SK-N-SH (cell line): ENCODE measurements at regions not wholly inside any gene's neighbourhood (a gene's known extent, or its start where the extent isn't known, plus 50 kb on each side); places are given as distances from the start of the nearest gene placed in this dataset.

Experiments used
- CTCF ChIA-PET: fragments of 300-600, 350-600 bp; formaldehyde crosslinking; extraction: SDS; loops from one replicate; lab custom pipeline; 2021; lab: Yijun Ruan, JAX
- POLR2A ChIA-PET: fragments of 350-600 bp; sonication (Branson Sonifier 250); formaldehyde crosslinking; extraction: SDS; loops from one replicate; lab custom pipeline; 2020; ENCODE audit warnings: antibody characterized with exemption, inconsistent platforms; lab: Yijun Ruan, JAX
- DNase-seq: peaks from one replicate; pipeline ENCODE4 v3.0.0; 2012
- H2AFZ ChIP-seq: fragments of 200-600 bp; sonication (generic); 2 replicates; pipeline ENCODE4 v1.8.1; 2016; ENCODE audit warnings: antibody characterized with exemption, mild to moderate bottlenecking, low read depth
- H3F3A ChIP-seq: fragments of 200-600 bp; sonication (generic); replicated peaks from 2 replicates; pipeline ENCODE3; 2016; ENCODE audit warnings: antibody characterized with exemption, mild to moderate bottlenecking; ENCODE audit not compliant: insufficient read depth
- H3K27ac ChIP-seq, 2 experiments: fragments of 200-500 bp in 1 of 2; fragments of 200-600 bp in 1 of 2; sonication (Bioruptor generic) in 1 of 2; sonication (generic), shearing (Covaris generic) in 1 of 2; 2 replicates each; pipeline versions ENCODE4 v1.5.1 to v1.6.1; 2014 to 2016; ENCODE audit warnings: low read depth in 2 of 2, inconsistent platforms in 1 of 2, low read length in 1 of 2, mild to moderate bottlenecking in 1 of 2, mixed read lengths in 1 of 2
- H3K27me3 ChIP-seq: fragments of 200-600 bp; sonication (generic), shearing (Covaris generic); 2 replicates; pipeline ENCODE4 v1.6.1; 2016; ENCODE audit warnings: mixed run types; ENCODE audit not compliant: insufficient read depth
- H3K36me3 ChIP-seq, 2 experiments: fragments of 200-500 bp in 1 of 2; fragments of 200-600 bp in 1 of 2; sonication (Bioruptor generic) in 1 of 2; sonication (generic) in 1 of 2; replicated peaks in 1 of 2; 2 replicates each; pipeline versions ENCODE3 to v1.5.1; 2014 to 2016; ENCODE audit warnings: low read length in 1 of 2, mild to moderate bottlenecking in 1 of 2; ENCODE audit not compliant: insufficient read depth in 2 of 2, control insufficient read depth in 1 of 2
- H3K4me1 ChIP-seq, 2 experiments: fragments of 200-500 bp in 1 of 2; fragments of 200-600 bp in 1 of 2; sonication (Bioruptor generic) in 1 of 2; sonication (generic), shearing (Covaris generic) in 1 of 2; 2 replicates each; pipeline versions ENCODE4 v1.5.1 to v1.6.1; 2014 to 2016; ENCODE audit warnings: low read depth in 1 of 2, low read length in 1 of 2, mixed run types in 1 of 2; ENCODE audit not compliant: insufficient read depth in 2 of 2, control insufficient read depth in 1 of 2
- H3K4me2 ChIP-seq: fragments of 200-600 bp; sonication (generic), shearing (Covaris generic); 2 replicates; pipeline ENCODE4 v1.6.1; 2017; ENCODE audit warnings: mixed run types
- H3K4me3 ChIP-seq, 2 experiments: fragments of 200-500 bp in 1 of 2; fragments of 200-600 bp in 1 of 2; sonication (Bioruptor generic) in 1 of 2; sonication (generic), shearing (Covaris generic) in 1 of 2; 2 replicates each; pipeline versions ENCODE4 v1.5.1 to v1.8.1; 2014 to 2016; ENCODE audit warnings: low read depth in 2 of 2, inconsistent platforms in 1 of 2, low read length in 1 of 2, mild to moderate bottlenecking in 1 of 2, mixed read lengths in 1 of 2, moderate library complexity in 1 of 2
- H3K79me2 ChIP-seq: fragments of 200-600 bp; sonication (generic); 2 replicates; pipeline ENCODE4 v1.8.1; 2017; ENCODE audit warnings: mild to moderate bottlenecking; ENCODE audit not compliant: insufficient read depth
- H3K9ac ChIP-seq: fragments of 200-600 bp; sonication (generic); 2 replicates; pipeline ENCODE4 v1.6.1; 2017; ENCODE audit warnings: mixed run types
- H3K9me2 ChIP-seq: fragments of 200-600 bp; sonication (generic); 2 replicates; pipeline ENCODE4 v1.6.1; 2017; ENCODE audit warnings: mixed run types
- H3K9me3 ChIP-seq: fragments of 200-600 bp; sonication (generic); 2 replicates; pipeline ENCODE4 v1.6.1; 2017; ENCODE audit warnings: mixed run types, mild to moderate bottlenecking, moderate library complexity
- H4K20me1 ChIP-seq: fragments of 200-600 bp; sonication (generic); 2 replicates; pipeline ENCODE4 v1.6.1; 2017; ENCODE audit warnings: mild to moderate bottlenecking, mixed run types; ENCODE audit not compliant: insufficient read depth
- CHD2 ChIP-seq: fragments of 150-350 bp; IDR thresholded peaks from 2 replicates; pipeline ENCODE4 v1.6.1; 2018; ENCODE audit warnings: low read length; ENCODE audit not compliant: partially characterized antibody
- FOXJ3 ChIP-seq: sonication (generic); formaldehyde crosslinking; IDR thresholded peaks from 2 replicates; pipeline ENCODE4 v1.5.1; 2020; ENCODE audit warnings: mild to moderate bottlenecking, missing genetic modification reagents
- GABPA ChIP-seq: IDR thresholded peaks from 2 replicates; pipeline ENCODE4 v1.4.0; 2012; ENCODE audit warnings: low read depth, mild to moderate bottlenecking
- MXI1 ChIP-seq: IDR thresholded peaks from 2 replicates; pipeline ENCODE4 v1.6.1; 2012; ENCODE audit warnings: mild to moderate bottlenecking, low read depth, low read length, improper control_type of control experiment
- POLR2AphosphoS5 ChIP-seq: IDR thresholded peaks from 2 replicates; pipeline ENCODE4 v1.6.1; 2012; ENCODE audit warnings: low read depth, low read length
- RAD21 ChIP-seq: IDR thresholded peaks from 2 replicates; pipeline ENCODE4 v1.6.1; 2012; ENCODE audit warnings: mild to moderate bottlenecking, low read length
- RFX5 ChIP-seq: IDR thresholded peaks from 2 replicates; pipeline ENCODE4 v1.6.1; 2012; ENCODE audit warnings: mild to moderate bottlenecking, improper control_type of control experiment, low read length
- SMC3 ChIP-seq: IDR thresholded peaks from 2 replicates; pipeline ENCODE4 v1.6.1; 2012; ENCODE audit warnings: low read depth, low read length, improper control_type of control experiment
- TCF12 ChIP-seq: IDR thresholded peaks from 2 replicates; pipeline ENCODE4 v1.4.0; 2012
- USF1 ChIP-seq: IDR thresholded peaks from 2 replicates; pipeline ENCODE4 v1.4.0; 2012; ENCODE audit warnings: low read depth, borderline replicate concordance
- USF2 ChIP-seq: fragments of 150-350 bp; IDR thresholded peaks from 2 replicates; pipeline ENCODE4 v1.6.1; 2017; ENCODE audit warnings: antibody characterized with exemption, low read length, low read depth, borderline replicate concordance
- WGBS: methylation state at CpG from one replicate; pipeline ENCODE4 v1.1.6; 2017; ENCODE audit warnings: low lambda C conversion rate; 5-methylcytosine and 5-hydroxymethylcytosine counted together
- TF ChIP-seq, protein P1 (sequence below): fragments of 150-350 bp; IDR thresholded peaks from 2 replicates; pipeline ENCODE4 v1.6.1; 2016; ENCODE audit warnings: mild to moderate bottlenecking, low read depth, low read length

DNA sequence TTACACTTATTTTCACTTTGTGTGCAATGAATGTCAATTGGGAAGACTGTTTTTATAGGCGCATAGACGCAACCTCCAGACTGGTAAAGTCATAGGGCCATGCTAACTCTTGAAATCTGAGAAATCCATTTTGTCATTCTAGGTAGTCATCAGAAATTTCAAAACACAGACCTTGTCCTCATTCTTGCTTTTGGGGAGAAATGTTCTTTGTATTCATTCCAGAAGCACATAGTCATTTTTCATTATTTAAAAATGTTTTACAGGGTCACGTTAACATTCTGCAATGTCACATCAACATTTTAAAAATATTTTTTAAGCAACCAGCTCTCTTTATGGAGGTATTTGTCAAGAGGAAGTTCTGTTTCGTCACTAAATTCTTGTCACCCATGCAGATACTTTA lies 898.4 kb downstream of the PDCD6IP start:
- TF ChIP-seq TCF12: no peak
- no peak for TF ChIP-seq CHD2
- no peak for TF ChIP-seq USF1
- no peak for TF ChIP-seq FOXJ3
- no peak for TF ChIP-seq SMC3
- TF ChIP-seq, protein P1, sequence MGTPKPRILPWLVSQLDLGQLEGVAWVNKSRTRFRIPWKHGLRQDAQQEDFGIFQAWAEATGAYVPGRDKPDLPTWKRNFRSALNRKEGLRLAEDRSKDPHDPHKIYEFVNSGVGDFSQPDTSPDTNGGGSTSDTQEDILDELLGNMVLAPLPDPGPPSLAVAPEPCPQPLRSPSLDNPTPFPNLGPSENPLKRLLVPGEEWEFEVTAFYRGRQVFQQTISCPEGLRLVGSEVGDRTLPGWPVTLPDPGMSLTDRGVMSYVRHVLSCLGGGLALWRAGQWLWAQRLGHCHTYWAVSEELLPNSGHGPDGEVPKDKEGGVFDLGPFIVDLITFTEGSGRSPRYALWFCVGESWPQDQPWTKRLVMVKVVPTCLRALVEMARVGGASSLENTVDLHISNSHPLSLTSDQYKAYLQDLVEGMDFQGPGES: no peak
- no peak for TF ChIP-seq RFX5
- TF ChIP-seq, all 33 proteins: peak for 0
- H3K36me3 ChIP-seq: no peaks in the 10 kb centered on the region
- no peak overlapping the region for H2AFZ ChIP-seq
- no peaks in the 10 kb centered on the region for H3K4me1 ChIP-seq
- WGBS: 54% methylated on average over 4 of the region's 4 CpGs
- no peaks in the 10 kb centered on the region for H3F3A ChIP-seq
- no peaks in the 10 kb centered on the region for H3K9me2 ChIP-seq
- DNase-seq: no peak
- ChIA-PET POLR2A (no interaction called here), CTCF (no interaction called here)
- no peaks in the 10 kb centered on the region for H3K79me2 ChIP-seq
- H4K20me1 ChIP-seq: no peaks in the 10 kb centered on the region
- no peaks in the 10 kb centered on the region for H3K27me3 ChIP-seq
- H3K9me3 ChIP-seq: 0 out of 2 replicates have a peak, but pooled peaks cover 1% of the 10 kb centered on the region
- H3K4me3 ChIP-seq: no peak overlapping the region
- no peak overlapping the region for H3K9ac ChIP-seq
- no peak overlapping the region for H3K27ac ChIP-seq
- no peak overlapping the region for H3K4me2 ChIP-seq

- Histone ChIP-seq H3K79me2 (no peaks in the 10 kb centered on the region), H4K20me1 (no peaks in the 10 kb centered on the region), H3K27ac (no peak overlapping the region), H3K4me2 (no peak overlapping the region), H3K4me3 (no peak overlapping the region), H3K9me3 (0 out of 2 replicates have a peak, but pooled peaks cover 2% of the 10 kb centered on the region), H3K27me3 (no peaks in the 10 kb centered on the region), H3K4me1 (no peaks in the 10 kb centered on the region), H3K9me2 (no peaks in the 10 kb centered on the region), H2AFZ (no peak overlapping the region), H3F3A (no peaks in the 10 kb centered on the region), H3K9ac (no peak overlapping the region), H3K36me3 (no peaks in the 10 kb centered on the region)
- WGBS: 41% methylated on average over 3 of the region's 3 CpGs
- POLR2A ChIA-PET: no interaction called here
- DNase-seq: no peak
- TF ChIP-seq MXI1 (no peak), POLR2AphosphoS5 (no peak), CHD2 (no peak), RAD21 (no peak)
- CTCF ChIA-PET: no interaction called here
Measured at GRCh38 chr3:34703053-34703452, 904.6 kb downstream of the PDCD6IP start.

- H3K4me3 ChIP-seq: no peak overlapping the region
- POLR2A ChIA-PET: no interaction called here
- no peak overlapping the region for H3K9ac ChIP-seq
- 11% methylated on average over 3 of the region's 3 CpGs for WGBS
- H3K9me2 ChIP-seq: no peaks in the 10 kb centered on the region
- H3K27ac ChIP-seq: no peak overlapping the region
- no peak overlapping the region for H3K4me2 ChIP-seq
- H4K20me1 ChIP-seq: no peaks in the 10 kb centered on the region
- DNase-seq: no peak
- H3K79me2 ChIP-seq: no peaks in the 10 kb centered on the region
- no peak overlapping the region for H2AFZ ChIP-seq
- CTCF ChIA-PET: no interaction called here
- no peaks in the 10 kb centered on the region; a peak in 1 of 4 replicates for H3K4me1 ChIP-seq
- H3K27me3 ChIP-seq: no peaks in the 10 kb centered on the region
- no peaks in the 10 kb centered on the region for H3K9me3 ChIP-seq
- TF ChIP-seq USF2: no peak
- no peak for TF ChIP-seq TCF12
- TF ChIP-seq GABPA: no peak
- TF ChIP-seq, all 33 proteins: peak for 0
- Histone ChIP-seq H3F3A (no peaks in the 10 kb centered on the region), H3K36me3 (no peaks in the 10 kb centered on the region)
Measured at GRCh38 chr3:34724916-34725499, 914.3 kb upstream of the ARPP21 start.
